Liver (tissue), 3 donors: ENCODE measurements at regions not wholly inside any gene's neighbourhood (a gene's known extent, or its start where the extent isn't known, plus 50 kb on each side); places are given as distances from the start of the nearest gene placed in this dataset.

Experiments used
- EGR1 ChIP-seq, 2 donors: IDR thresholded peaks; 2 replicates each; pipeline ENCODE4 v1.6.1; 2016 to 2018; ENCODE audit warnings: antibody characterized with exemption in 2 of 2, low read depth in 2 of 2
- JUND ChIP-seq, 2 donors: IDR thresholded peaks; 2 replicates each; pipeline ENCODE4 v1.6.1; 2016; ENCODE audit warnings: antibody characterized with exemption in 2 of 2
- NR2F2 ChIP-seq: IDR thresholded peaks from 2 replicates; pipeline ENCODE4 v1.6.1; 2016; ENCODE audit warnings: antibody characterized with exemption
- RAD21 ChIP-seq, 2 donors: IDR thresholded peaks; 2 replicates each; pipeline ENCODE4 v1.6.1; 2016; ENCODE audit warnings: antibody characterized with exemption in 2 of 2, mild to moderate bottlenecking in 2 of 2
- RXRA ChIP-seq, 2 donors: IDR thresholded peaks; 2 replicates each; pipeline ENCODE4 v1.6.1; 2017 to 2018; ENCODE audit warnings: antibody characterized with exemption in 2 of 2, mild to moderate bottlenecking in 1 of 2
- SP1 ChIP-seq: IDR thresholded peaks from 2 replicates; pipeline ENCODE4 v1.6.1; 2018; ENCODE audit warnings: antibody characterized with exemption, mild to moderate bottlenecking
- TAF1 ChIP-seq: conservative IDR thresholded peaks from 2 replicates; pipeline ENCODE4 v1.6.1; 2016; ENCODE audit warnings: antibody characterized with exemption, mild to moderate bottlenecking
- YY1 ChIP-seq: IDR thresholded peaks from 2 replicates; pipeline ENCODE4 v1.6.1; 2016; ENCODE audit warnings: antibody characterized with exemption, mild to moderate bottlenecking
- ZBTB33 ChIP-seq: IDR thresholded peaks from 2 replicates; pipeline ENCODE4 v1.6.1; 2016; ENCODE audit warnings: antibody characterized with exemption
- TF ChIP-seq, protein P1 (sequence below): fragments of 150-350 bp; IDR thresholded peaks from 2 replicates; pipeline ENCODE4 v1.5.1; 2017; ENCODE audit warnings: improper control_type of control experiment, low read depth, low read length; ENCODE audit not compliant: missing input control
- TF ChIP-seq, protein P2 (sequence below): IDR thresholded peaks from 2 replicates; pipeline ENCODE4 v1.6.1; 2016; ENCODE audit warnings: antibody characterized with exemption, mild to moderate bottlenecking
- TF ChIP-seq, protein P3 (sequence below): IDR thresholded peaks from 2 replicates; pipeline ENCODE4 v1.6.1; 2016; ENCODE audit warnings: antibody characterized with exemption
- donor health status: healthy.
- donor health status: healthy.

DNA sequence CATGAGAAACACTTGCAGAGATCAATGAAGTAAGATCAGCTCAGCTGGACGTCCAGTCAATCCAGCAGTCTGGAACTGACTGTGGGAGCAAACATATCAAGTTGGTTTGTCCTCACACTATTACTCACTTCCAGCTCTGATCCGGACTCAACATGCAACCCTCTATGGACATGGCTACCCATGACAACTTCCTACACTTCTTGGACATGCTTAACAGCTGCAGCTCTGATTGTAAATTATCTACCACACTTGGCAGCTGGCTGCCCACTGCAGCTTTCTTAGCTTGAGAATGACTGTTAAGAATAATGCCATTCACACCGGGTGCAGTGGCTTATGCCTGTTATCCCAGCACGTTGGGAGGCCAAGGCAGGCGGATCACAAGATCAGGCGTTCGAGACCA, 429.8 kb downstream of the EPHA4 start:
- TF ChIP-seq, protein P1, sequence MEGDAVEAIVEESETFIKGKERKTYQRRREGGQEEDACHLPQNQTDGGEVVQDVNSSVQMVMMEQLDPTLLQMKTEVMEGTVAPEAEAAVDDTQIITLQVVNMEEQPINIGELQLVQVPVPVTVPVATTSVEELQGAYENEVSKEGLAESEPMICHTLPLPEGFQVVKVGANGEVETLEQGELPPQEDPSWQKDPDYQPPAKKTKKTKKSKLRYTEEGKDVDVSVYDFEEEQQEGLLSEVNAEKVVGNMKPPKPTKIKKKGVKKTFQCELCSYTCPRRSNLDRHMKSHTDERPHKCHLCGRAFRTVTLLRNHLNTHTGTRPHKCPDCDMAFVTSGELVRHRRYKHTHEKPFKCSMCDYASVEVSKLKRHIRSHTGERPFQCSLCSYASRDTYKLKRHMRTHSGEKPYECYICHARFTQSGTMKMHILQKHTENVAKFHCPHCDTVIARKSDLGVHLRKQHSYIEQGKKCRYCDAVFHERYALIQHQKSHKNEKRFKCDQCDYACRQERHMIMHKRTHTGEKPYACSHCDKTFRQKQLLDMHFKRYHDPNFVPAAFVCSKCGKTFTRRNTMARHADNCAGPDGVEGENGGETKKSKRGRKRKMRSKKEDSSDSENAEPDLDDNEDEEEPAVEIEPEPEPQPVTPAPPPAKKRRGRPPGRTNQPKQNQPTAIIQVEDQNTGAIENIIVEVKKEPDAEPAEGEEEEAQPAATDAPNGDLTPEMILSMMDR: no peak
- TF ChIP-seq, protein P2, sequence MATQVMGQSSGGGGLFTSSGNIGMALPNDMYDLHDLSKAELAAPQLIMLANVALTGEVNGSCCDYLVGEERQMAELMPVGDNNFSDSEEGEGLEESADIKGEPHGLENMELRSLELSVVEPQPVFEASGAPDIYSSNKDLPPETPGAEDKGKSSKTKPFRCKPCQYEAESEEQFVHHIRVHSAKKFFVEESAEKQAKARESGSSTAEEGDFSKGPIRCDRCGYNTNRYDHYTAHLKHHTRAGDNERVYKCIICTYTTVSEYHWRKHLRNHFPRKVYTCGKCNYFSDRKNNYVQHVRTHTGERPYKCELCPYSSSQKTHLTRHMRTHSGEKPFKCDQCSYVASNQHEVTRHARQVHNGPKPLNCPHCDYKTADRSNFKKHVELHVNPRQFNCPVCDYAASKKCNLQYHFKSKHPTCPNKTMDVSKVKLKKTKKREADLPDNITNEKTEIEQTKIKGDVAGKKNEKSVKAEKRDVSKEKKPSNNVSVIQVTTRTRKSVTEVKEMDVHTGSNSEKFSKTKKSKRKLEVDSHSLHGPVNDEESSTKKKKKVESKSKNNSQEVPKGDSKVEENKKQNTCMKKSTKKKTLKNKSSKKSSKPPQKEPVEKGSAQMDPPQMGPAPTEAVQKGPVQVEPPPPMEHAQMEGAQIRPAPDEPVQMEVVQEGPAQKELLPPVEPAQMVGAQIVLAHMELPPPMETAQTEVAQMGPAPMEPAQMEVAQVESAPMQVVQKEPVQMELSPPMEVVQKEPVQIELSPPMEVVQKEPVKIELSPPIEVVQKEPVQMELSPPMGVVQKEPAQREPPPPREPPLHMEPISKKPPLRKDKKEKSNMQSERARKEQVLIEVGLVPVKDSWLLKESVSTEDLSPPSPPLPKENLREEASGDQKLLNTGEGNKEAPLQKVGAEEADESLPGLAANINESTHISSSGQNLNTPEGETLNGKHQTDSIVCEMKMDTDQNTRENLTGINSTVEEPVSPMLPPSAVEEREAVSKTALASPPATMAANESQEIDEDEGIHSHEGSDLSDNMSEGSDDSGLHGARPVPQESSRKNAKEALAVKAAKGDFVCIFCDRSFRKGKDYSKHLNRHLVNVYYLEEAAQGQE: no peak
- TF ChIP-seq RAD21 (IDR thresholded peaks at IDR 0.05) (no peak), ZBTB33 (no peak), RXRA (IDR thresholded peaks at IDR 0.05) (no peak), YY1 (no peak), TAF1 (no peak), EGR1 (IDR thresholded peaks at IDR 0.05; ENCODE audit: low read depth in 2 of 2) (no peak), JUND (IDR thresholded peaks at IDR 0.05) (no peak), NR2F2 (no peak), SP1 (no peak)
- TF ChIP-seq, protein P3, sequence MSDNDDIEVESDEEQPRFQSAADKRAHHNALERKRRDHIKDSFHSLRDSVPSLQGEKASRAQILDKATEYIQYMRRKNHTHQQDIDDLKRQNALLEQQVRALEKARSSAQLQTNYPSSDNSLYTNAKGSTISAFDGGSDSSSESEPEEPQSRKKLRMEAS: no peak
